ENCODE measurements at regions not wholly inside any gene's neighbourhood (a gene's known extent, or its start where the extent isn't known, plus 50 kb on each side); places are given as distances from the start of the nearest gene placed in this dataset.
"Not testable (repeated sequence)": the region's sequence is repeated elsewhere in the genome, so short reads cannot be mapped to it uniquely, and the experiment has no call there.

DNA sequence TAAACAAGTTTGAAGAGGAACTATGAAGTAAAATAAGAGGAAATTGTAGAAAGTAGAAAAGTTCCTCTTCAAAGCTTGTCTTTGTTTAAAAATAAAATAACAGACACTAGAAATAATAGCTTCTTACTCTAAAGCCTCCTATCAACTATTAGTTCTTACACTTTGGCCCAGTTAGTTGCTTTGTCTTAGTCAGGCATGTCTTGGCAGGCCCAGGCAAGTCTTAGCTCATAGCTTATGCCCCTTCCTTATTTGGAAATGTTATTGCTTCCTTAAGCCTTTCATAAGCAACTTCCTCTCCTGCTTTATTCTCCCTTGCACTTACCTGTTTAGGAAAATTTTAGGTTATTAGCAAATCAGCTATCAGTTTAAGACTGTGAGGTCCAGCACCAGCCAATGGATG is 950.6 kb upstream of the LRATD1 start:
- no peak for TF ChIP-seq CTCF (IDR thresholded peaks at IDR 0.05)
- no peak for DNase-seq (ENCODE audit: low spot score)
- ATAC-seq (ENCODE audit: low FRiP score): no peak

DNA sequence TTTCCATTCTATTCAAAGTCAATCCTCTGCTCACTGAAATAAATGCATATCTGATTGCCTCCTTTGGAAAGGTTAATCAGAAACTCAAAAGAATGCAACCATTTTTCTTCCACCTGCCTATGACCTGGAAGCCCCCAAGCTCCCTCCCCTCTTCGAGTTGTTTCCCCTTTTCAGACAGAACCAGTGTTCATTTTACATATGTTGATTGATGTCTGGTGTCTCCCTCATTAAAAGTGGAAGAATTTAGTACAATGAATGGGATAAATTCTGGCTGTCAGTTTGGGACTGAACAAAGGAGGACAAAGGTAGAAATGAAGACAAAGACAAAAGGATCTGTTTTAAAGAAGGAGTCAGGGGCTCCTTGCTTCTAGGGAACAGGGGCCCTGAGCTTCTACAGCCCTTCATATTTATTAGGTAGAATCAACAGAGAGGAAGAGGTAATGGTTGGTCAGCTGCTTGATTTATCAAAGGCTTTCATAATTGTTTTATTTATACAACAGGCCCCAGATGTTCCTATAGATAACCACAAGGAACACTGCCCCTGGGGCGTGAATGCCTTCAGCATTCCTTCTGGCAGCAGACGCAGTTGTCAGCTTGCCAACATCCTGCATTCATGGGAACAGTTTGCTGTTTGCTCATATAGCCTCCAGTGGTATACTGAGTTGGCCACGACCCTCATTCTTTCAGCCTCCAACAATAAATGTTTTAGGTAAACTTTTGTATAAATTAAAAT is 949.8 kb upstream of the LRATD1 start:
- DNase-seq (ENCODE audit: low spot score) (no peak), ATAC-seq (ENCODE audit: low FRiP score) (no peak)
- TF ChIP-seq CTCF (IDR thresholded peaks at IDR 0.05): no peak

DNA sequence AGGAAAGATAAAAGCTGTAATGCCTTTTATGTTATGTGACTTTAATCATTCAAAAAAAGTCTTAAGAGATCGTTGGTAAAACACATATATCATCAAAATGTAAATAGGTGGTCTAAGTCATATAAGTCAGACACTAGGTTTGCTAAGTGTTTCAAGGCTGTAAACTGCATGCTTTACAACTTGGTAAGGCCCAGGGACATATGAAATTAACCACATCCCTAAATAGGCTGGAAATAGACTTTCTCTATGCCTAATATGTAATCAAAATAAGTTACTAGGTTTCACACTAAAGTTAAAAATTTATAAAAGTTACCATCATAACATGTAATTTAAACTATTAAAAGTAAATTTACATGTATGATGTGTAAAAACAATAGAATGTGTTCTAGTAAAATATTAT is 946.3 kb upstream of the LRATD1 start:
- DNase-seq (ENCODE audit: low spot score) (no peak), ATAC-seq (ENCODE audit: low FRiP score) (no peak)
- TF ChIP-seq CTCF (IDR thresholded peaks at IDR 0.05): no peak

DNA sequence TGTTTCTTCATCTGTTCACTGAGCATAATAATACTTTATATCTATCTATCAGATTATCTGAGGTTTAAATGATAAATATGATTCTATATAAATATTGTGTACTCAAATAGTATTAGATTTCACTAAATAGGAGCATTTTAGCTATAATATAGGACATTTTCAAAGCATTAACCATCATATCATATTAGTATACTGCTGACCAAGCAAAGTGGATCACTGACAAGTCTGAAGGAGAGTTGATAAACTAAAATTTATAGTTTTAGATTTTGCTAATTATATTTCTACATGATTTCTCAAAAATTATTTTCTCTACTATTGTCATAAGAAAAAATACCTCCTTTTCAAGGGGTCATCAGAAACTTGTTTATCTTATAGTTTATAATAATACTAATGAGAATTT is 937.8 kb upstream of the LRATD1 start:
- ATAC-seq (ENCODE audit: low FRiP score) (no peak), DNase-seq (ENCODE audit: low spot score) (no peak)
- no peak for TF ChIP-seq CTCF (IDR thresholded peaks at IDR 0.05)

DNA sequence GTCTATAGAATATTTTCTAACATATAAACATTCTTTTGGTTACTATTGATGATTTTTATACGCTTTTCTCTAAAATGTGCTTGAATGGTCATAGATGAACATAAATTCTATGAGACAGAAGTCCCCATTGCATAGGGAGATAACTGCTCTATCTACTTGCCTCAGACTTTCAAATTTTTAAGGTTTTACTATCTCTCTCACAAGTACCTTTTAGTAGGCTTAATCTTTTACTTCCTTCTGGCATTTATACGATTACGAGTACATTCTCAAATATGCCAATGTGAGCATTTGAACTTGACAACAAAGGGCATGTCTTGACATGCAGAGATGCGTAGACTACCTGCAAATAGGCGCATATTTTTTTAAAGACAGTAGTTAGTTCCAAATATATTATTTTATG is 935.9 kb upstream of the LRATD1 start:
- TF ChIP-seq CTCF (IDR thresholded peaks at IDR 0.05): no peak
- ATAC-seq (ENCODE audit: low FRiP score) (no peak), DNase-seq (ENCODE audit: low spot score) (no peak)

DNA sequence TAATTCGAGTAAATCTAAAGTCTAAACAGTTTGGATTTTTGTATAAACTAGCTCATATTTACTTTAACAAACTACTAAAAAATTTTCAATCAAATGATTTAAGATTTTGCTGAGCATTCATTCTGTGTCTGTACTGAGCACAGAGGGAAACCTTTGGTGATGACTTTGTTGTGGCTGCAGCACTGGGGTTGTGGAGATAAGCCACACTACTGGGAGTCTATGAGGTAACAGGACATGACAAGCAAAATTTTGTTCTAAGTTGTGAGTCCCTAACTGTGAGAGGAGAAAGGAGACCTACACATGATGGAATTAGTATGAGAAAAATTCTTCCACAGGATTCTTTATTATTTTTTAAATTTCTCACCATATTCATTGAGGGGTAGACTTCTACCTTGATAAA is 933.7 kb upstream of the LRATD1 start:
- DNase-seq (ENCODE audit: low spot score) (no peak), ATAC-seq (ENCODE audit: low FRiP score) (no peak)

GRCh38 chr2:13699939-13700338 is 932.6 kb upstream of the LRATD1 start:
- DNase-seq (ENCODE audit: low spot score); ATAC-seq (ENCODE audit: low FRiP score): not testable (repeated sequence)

More for the DNA sequence above, 933.7 kb upstream of the LRATD1 start:
- TF ChIP-seq CTCF (IDR thresholded peaks at IDR 0.05): no peak

Data from omental fat pad (tissue), 3 donors.